Esophagus squamous epithelium (tissue), 5 donors: ENCODE measurements at regions not wholly inside any gene's neighbourhood (a gene's known extent, or its start where the extent isn't known, plus 50 kb on each side); places are given as distances from the start of the nearest gene placed in this dataset.

ENCODE experiments used
- DNase-seq: peaks from one replicate; lab custom pipeline; 2025; lab: John Stamatoyannopoulos, UW
- H3K27ac ChIP-seq, 4 donors: fragments of 200-600 bp; sonication (generic); one replicate each; pipeline ENCODE4 v1.5.1; 2016 to 2019; ENCODE audit warnings: mild to moderate bottlenecking in 1 of 4
- H3K27me3 ChIP-seq, 4 donors: fragments of 200-600 bp; sonication (generic); 1 replicate in 3 of 4; 2 replicates in 1 of 4; pipeline versions ENCODE4 v1.5.1 to v1.6.0; 2017 to 2021; ENCODE audit warnings: antibody characterized with exemption in 1 of 4
- H3K36me3 ChIP-seq, 3 donors: fragments of 200-600 bp; sonication (generic); one replicate each; pipeline ENCODE4 v1.5.1; 2016 to 2019
- H3K4me1 ChIP-seq, 3 donors: fragments of 200-600 bp; sonication (generic); one replicate each; pipeline ENCODE4 v1.5.1; 2017 to 2019
- H3K4me3 ChIP-seq, 4 donors: fragments of 200-600 bp; sonication (generic); 1 replicate in 3 of 4; 2 replicates in 1 of 4; pipeline ENCODE4 v1.5.1; 2016 to 2019; ENCODE audit warnings: mild to moderate bottlenecking in 2 of 4, moderate library complexity in 1 of 4
- H3K9me3 ChIP-seq, 3 donors: fragments of 200-600 bp; sonication (generic); one replicate each; pipeline ENCODE4 v1.5.1; 2016 to 2019
- POLR2A ChIP-seq, 4 donors: fragments of 450-650 bp; IDR thresholded peaks; one replicate each; pipeline ENCODE4 v1.6.1; 2017; ENCODE audit warnings: antibody characterized with exemption in 4 of 4, mild to moderate bottlenecking in 4 of 4, moderate library complexity in 3 of 4
- WGBS, 2 donors: methylation state at CpG; one replicate each; pipeline ENCODE4 v1.1.5; 2018; 5-methylcytosine and 5-hydroxymethylcytosine counted together
- intact Hi-C: fragments of 100-400 bp; cut with DNase I; formaldehyde crosslinking; loops from one replicate; pipeline ENCODE4 v1.15.0; 2022
- TF ChIP-seq, protein P1 (sequence below), 6 experiments: fragments of 450-650 bp in 4 of 6; fragments of 200-600 bp in 2 of 6; sonication (generic) in 2 of 6; IDR thresholded peaks; one replicate each; pipeline ENCODE4 v1.5.1; 2016 to 2019; ENCODE audit warnings: antibody characterized with exemption in 6 of 6, mild to moderate bottlenecking in 4 of 6, moderate library complexity in 4 of 6
- donor health status: DM: yes; HTN: yes; CAD: no.

DNA sequence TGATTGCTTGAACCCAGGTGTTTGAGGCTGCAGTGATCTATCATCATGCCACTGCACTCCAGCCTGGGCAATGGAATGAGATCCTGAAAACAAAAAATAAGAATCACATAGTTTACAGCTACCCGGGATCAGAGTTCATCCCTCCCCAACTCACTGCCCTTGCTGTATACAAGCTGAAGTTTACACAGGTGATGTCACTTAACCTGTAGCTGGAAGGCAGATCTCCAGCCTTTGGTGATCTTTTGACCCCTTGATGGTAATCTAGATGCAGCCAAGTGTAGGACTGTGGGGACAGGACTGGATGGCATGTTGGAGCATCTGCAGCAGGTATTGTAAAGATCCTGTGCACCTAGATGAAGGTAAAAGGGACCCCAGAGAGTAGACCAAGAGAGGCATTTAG, 66.7 kb upstream of the SLC14A2 start:
- no peaks in the 10 kb centered on the region for H3K27me3 ChIP-seq
- no peak overlapping the region for H3K4me3 ChIP-seq
- no peaks in the 10 kb centered on the region for H3K9me3 ChIP-seq
- H3K36me3 ChIP-seq: no peaks in the 10 kb centered on the region
- no peak for DNase-seq
- H3K27ac ChIP-seq: no peak overlapping the region
- H3K4me1 ChIP-seq: no peaks in the 10 kb centered on the region
- intact Hi-C loops: no loop called here
- 75 to 80% methylated on average over 1 of the region's 1 CpG for WGBS, 2 donors
- no peak for TF ChIP-seq POLR2A (IDR thresholded peaks at IDR 0.05)
- TF ChIP-seq, protein P1, sequence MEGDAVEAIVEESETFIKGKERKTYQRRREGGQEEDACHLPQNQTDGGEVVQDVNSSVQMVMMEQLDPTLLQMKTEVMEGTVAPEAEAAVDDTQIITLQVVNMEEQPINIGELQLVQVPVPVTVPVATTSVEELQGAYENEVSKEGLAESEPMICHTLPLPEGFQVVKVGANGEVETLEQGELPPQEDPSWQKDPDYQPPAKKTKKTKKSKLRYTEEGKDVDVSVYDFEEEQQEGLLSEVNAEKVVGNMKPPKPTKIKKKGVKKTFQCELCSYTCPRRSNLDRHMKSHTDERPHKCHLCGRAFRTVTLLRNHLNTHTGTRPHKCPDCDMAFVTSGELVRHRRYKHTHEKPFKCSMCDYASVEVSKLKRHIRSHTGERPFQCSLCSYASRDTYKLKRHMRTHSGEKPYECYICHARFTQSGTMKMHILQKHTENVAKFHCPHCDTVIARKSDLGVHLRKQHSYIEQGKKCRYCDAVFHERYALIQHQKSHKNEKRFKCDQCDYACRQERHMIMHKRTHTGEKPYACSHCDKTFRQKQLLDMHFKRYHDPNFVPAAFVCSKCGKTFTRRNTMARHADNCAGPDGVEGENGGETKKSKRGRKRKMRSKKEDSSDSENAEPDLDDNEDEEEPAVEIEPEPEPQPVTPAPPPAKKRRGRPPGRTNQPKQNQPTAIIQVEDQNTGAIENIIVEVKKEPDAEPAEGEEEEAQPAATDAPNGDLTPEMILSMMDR (IDR thresholded peaks at IDR 0.05): no peak

DNA sequence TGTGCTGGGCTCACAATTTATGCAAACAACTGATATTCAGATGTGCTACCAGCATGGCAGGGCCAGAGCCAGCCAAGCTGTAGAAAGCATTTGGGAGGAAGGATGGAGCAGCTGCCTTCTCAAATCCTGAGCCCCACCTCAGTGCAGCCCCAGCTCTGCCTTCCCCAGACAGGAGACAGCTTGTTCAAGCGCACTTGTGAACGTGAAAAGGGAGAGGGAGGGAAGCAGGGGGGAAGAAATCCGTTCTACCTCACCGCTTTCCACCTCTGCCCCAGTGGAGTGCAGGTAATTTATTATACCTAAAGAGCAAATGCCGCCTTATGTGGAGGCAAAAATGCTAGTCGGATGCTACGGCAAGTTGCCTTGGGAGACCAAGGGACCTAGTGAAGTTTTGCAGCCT, 66.0 kb upstream of the SLC14A2 start:
- no peak for DNase-seq
- TF ChIP-seq, protein P1 (IDR thresholded peaks at IDR 0.05): no peak
- TF ChIP-seq POLR2A (IDR thresholded peaks at IDR 0.05): no peak

DNA sequence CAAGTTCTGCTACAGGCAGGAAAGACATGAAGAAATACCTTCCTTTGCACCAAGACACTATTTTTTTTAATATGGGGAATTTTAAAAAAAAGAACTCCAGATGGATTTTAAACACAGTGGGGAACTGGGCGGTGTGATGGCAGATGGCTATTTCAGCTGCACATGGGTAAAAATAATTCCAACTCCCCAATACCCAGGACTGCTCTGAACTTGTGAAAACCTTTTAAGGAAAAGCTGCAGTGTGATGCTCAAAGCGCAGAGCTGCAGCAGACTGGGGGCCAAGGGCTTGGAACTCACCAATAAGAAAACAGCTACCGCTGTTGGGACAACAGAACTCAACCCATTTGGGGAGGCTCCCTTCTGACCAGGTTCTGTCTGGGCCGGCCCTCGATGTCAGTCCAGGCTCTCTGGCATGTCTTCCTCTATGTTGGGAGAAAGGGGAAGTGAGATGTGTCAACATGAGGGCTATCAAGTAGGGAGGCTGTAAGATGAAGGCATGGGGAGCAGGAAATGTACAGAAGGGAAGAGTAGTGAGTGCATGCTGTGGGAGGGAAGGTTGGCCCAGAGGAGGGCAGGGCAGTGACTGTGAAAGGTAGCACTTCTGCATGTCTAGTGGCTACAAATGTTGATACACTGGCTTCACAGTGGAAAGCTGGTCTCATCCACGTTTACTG, 64.0 kb upstream of the SLC14A2 start:
- TF ChIP-seq POLR2A (IDR thresholded peaks at IDR 0.05): no peak
- TF ChIP-seq, protein P1 (IDR thresholded peaks at IDR 0.05): no peak
- intact Hi-C loops: no loop called here
- WGBS, 2 donors: 55 to 86% methylated on average over 6 of the region's 6 CpGs
- Histone ChIP-seq H3K27ac (no peak overlapping the region), H3K4me1 (no peaks in the 10 kb centered on the region), H3K4me3 (no peak overlapping the region), H3K27me3 (no peaks in the 10 kb centered on the region), H3K36me3 (no peaks in the 10 kb centered on the region), H3K9me3 (no peaks in the 10 kb centered on the region)
- DNase-seq: no peak

More for the DNA sequence above, 66.0 kb upstream of the SLC14A2 start:
- Histone ChIP-seq H3K27me3 (no peaks in the 10 kb centered on the region), H3K4me1 (no peaks in the 10 kb centered on the region), H3K9me3 (no peaks in the 10 kb centered on the region), H3K36me3 (no peaks in the 10 kb centered on the region), H3K27ac (no peak overlapping the region), H3K4me3 (no peak overlapping the region)
- intact Hi-C loops: no loop called here
- WGBS, 2 donors: 63% methylated on average over 7 of the region's 7 CpGs

DNA sequence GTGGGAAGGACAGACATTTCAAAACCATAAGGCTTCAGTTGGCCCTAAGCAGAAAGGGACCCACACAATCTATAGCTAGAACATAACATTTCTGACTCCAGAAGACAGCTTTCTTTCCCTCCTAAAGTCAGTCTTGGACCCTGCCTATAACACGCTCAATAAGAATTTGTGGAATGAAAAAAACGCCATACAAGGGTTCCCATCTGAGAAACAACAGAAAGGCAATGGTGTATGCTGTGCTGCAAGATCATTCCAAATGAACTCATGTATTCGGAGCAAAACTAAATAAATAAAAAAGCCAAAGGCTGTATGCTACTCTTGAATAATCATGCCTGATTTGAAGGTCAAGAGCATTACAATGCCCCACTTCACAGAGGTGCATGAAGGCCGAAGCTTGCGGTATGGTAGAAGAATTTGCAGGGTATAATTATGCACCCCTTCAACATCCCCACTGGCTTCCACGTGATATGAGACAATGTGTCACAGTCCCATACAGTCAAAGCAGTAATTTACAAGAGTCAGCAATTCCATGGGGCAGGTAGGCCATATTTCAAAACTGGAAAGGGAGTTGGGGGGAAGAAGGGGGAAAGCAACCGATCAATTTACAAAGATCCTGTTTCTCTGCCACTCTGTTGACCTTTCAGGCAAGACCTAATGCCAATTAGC, 61.4 kb upstream of the SLC14A2 start:
- Histone ChIP-seq H3K9me3 (no peaks in the 10 kb centered on the region), H3K4me1 (no peaks in the 10 kb centered on the region), H3K4me3 (no peak overlapping the region), H3K36me3 (no peaks in the 10 kb centered on the region), H3K27ac (no peak overlapping the region), H3K27me3 (no peaks in the 10 kb centered on the region)
- TF ChIP-seq POLR2A (IDR thresholded peaks at IDR 0.05): no peak
- TF ChIP-seq, protein P1 (IDR thresholded peaks at IDR 0.05): no peak
- WGBS, 2 donors: 77 to 91% methylated on average over 7 of the region's 7 CpGs
- intact Hi-C loops: no loop called here
- no peak for DNase-seq

DNA sequence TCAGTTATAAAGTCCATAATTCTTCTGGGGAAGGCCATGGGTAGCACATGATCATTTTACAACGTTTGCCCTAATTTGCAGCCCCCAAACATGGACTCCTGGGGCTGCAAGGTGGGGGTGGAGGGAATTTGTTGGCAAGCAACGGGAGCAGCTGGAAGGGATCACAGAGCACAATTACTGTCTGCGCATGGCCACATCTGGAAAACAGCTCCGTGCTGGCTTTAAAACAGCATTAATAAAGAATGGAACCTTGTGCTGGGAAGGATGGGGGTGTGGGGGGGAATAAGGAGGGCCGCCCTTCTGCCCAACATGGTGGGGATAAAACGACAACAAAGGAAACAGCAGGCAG, 60.9 kb upstream of the SLC14A2 start:
- no peak overlapping the region for H3K27ac ChIP-seq
- WGBS, 2 donors: 46 to 54% methylated on average over 6 of the region's 6 CpGs
- intact Hi-C loops: no loop called here

More for the DNA sequence above, 60.9 kb upstream of the SLC14A2 start:
- H3K36me3 ChIP-seq: no peaks in the 10 kb centered on the region
- TF ChIP-seq, protein P1 (IDR thresholded peaks at IDR 0.05): no peak
- no peak for TF ChIP-seq POLR2A (IDR thresholded peaks at IDR 0.05)
- no peak for DNase-seq
- H3K4me3 ChIP-seq: no peak overlapping the region
- H3K4me1 ChIP-seq: no peaks in the 10 kb centered on the region
- no peaks in the 10 kb centered on the region for H3K9me3 ChIP-seq
- no peaks in the 10 kb centered on the region for H3K27me3 ChIP-seq
